ENCODE measurements at regions not wholly inside any gene's neighbourhood (a gene's known extent, or its start where the extent isn't known, plus 50 kb on each side); places are given as distances from the start of the nearest gene placed in this dataset.
A peak's percentile ranks its signal among the peaks of the same experiment; 100 is the strongest.

DNA sequence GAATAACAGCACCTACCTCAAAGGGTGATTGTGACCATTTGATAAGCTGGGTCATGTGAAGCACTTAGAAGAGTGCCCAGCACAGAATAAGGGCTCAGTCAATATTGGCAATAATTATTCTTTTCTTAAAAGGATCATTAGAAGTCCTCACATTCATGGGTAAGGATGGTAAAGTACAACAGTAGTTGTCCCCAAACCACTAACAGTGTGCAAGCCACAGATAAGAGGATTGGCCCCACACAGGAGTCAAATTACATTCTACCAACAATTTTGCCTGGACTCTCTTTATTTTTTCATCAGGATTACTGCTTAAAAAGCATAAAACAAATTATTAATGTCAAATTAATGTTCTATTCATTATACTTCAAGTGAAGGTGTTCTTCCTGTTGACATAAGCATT lies 271.5 kb upstream of the PDGFD start (continued):
- TF ChIP-seq ELF2 (CRISPR knock-in tag; IDR thresholded peaks at IDR 0.05) (no peak), CLOCK (CRISPR knock-in tag; IDR thresholded peaks at IDR 0.05; ENCODE audit: borderline replicate concordance) (no peak), CHD2 (IDR thresholded peaks at IDR 0.05; ENCODE audit: low read depth, low read length) (no peak), ZNF324 (CRISPR knock-in tag; IDR thresholded peaks at IDR 0.05) (no peak), CBFA2T3 (IDR thresholded peaks at IDR 0.05) (peak; percentile 42; the same call in 1 of the 2 replicates), NCOA6 (IDR thresholded peaks at IDR 0.05) (no peak), DPF2 (IDR thresholded peaks at IDR 0.05) (peak; percentile 32; the same call in 1 of the 2 replicates), ZKSCAN3 (CRISPR knock-in tag; IDR thresholded peaks at IDR 0.05) (no peak), ZNF76 (CRISPR knock-in tag; IDR thresholded peaks at IDR 0.05; ENCODE audit: borderline replicate concordance) (no peak), TEAD4 (IDR thresholded peaks at IDR 0.05; ENCODE audit: low read length) (peak; percentile 65), TEAD4 (CRISPR knock-in tag; IDR thresholded peaks at IDR 0.05; ENCODE audit: borderline replicate concordance) (no peak), LEF1 (IDR thresholded peaks at IDR 0.05) (peak; percentile 35; the same call in 1 of the 2 replicates), PHF20 (IDR thresholded peaks at IDR 0.05; ENCODE audit: partially characterized antibody) (no peak), POLR3G (IDR thresholded peaks at IDR 0.05; ENCODE audit: extremely low read depth, insufficient read length, insufficient replicate concordance) (no peak), SP1 (CRISPR knock-in tag; IDR thresholded peaks at IDR 0.05) (no peak), ZNF589 (CRISPR knock-in tag; IDR thresholded peaks at IDR 0.05; ENCODE audit: low read depth) (no peak), THAP12 (CRISPR knock-in tag; IDR thresholded peaks at IDR 0.05) (no peak), TAL1 (IDR thresholded peaks at IDR 0.05) (peak; percentile 44; the same call in 1 of the 2 replicates), ZNF354B (CRISPR knock-in tag; IDR thresholded peaks at IDR 0.05) (no peak), IRF2 (CRISPR knock-in tag; IDR thresholded peaks at IDR 0.05) (no peak), NFIC (IDR thresholded peaks at IDR 0.05) (no peak)
- TF ChIP-seq, protein P1, sequence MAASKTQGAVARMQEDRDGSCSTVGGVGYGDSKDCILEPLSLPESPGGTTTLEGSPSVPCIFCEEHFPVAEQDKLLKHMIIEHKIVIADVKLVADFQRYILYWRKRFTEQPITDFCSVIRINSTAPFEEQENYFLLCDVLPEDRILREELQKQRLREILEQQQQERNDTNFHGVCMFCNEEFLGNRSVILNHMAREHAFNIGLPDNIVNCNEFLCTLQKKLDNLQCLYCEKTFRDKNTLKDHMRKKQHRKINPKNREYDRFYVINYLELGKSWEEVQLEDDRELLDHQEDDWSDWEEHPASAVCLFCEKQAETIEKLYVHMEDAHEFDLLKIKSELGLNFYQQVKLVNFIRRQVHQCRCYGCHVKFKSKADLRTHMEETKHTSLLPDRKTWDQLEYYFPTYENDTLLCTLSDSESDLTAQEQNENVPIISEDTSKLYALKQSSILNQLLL (CRISPR knock-in tag; IDR thresholded peaks at IDR 0.05; ENCODE audit: borderline replicate concordance), result no peak
- TF ChIP-seq, protein P2, sequence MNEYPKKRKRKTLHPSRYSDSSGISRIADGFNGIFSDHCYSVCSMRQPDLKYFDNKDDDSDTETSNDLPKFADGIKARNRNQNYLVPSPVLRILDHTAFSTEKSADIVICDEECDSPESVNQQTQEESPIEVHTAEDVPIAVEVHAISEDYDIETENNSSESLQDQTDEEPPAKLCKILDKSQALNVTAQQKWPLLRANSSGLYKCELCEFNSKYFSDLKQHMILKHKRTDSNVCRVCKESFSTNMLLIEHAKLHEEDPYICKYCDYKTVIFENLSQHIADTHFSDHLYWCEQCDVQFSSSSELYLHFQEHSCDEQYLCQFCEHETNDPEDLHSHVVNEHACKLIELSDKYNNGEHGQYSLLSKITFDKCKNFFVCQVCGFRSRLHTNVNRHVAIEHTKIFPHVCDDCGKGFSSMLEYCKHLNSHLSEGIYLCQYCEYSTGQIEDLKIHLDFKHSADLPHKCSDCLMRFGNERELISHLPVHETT (CRISPR knock-in tag; conservative IDR thresholded peaks at IDR 0.05 in 1 of 2, IDR thresholded peaks at IDR 0.05 in 1 of 2), result no peak

All from K562 (cell line).